Parathyroid adenoma (tissue), 2 donors: ENCODE measurements at regions not wholly inside any gene's neighbourhood (a gene's known extent, or its start where the extent isn't known, plus 50 kb on each side); places are given as distances from the start of the nearest gene placed in this dataset.

Source experiments
- H2AFZ ChIP-seq: fragments of 300-600 bp; sonication (generic); one replicate; pipeline ENCODE4 v1.7.0; 2017; ENCODE audit warnings: antibody characterized with exemption, mild to moderate bottlenecking
- H3K27ac ChIP-seq: fragments of 300-600 bp; sonication (generic); one replicate; pipeline ENCODE4 v1.7.0; 2017
- H3K27me3 ChIP-seq: fragments of 300-600 bp; sonication (generic); one replicate; pipeline ENCODE4 v1.7.0; 2017; ENCODE audit warnings: low read length; ENCODE audit not compliant: control insufficient read depth, insufficient read depth
- H3K36me3 ChIP-seq: fragments of 300-600 bp; sonication (generic); one replicate; pipeline ENCODE4 v1.7.0; 2017; ENCODE audit warnings: low read length; ENCODE audit not compliant: control insufficient read depth, insufficient read depth
- H3K4me1 ChIP-seq: fragments of 300-600 bp; sonication (generic); one replicate; pipeline ENCODE4 v1.7.0; 2017; ENCODE audit warnings: control low read depth
- H3K4me2 ChIP-seq: fragments of 300-600 bp; sonication (generic); one replicate; pipeline ENCODE4 v1.7.0; 2017; ENCODE audit warnings: low read length
- H3K4me3 ChIP-seq: fragments of 300-600 bp; sonication (generic); one replicate; pipeline ENCODE4 v1.7.0; 2017; ENCODE audit warnings: low read depth, low read length
- H3K79me2 ChIP-seq: fragments of 300-600 bp; sonication (generic); one replicate; pipeline ENCODE4 v1.7.0; 2017; ENCODE audit warnings: control low read depth
- H3K9ac ChIP-seq: fragments of 300-600 bp; sonication (generic); one replicate; pipeline ENCODE4 v1.7.0; 2017; ENCODE audit warnings: mild to moderate bottlenecking
- H3K9me3 ChIP-seq: fragments of 300-600 bp; sonication (generic); one replicate; pipeline ENCODE4 v1.7.0; 2017; ENCODE audit warnings: low read length; ENCODE audit not compliant: control insufficient read depth
- TF ChIP-seq, protein P1 (sequence below): fragments of 300-600 bp; sonication (generic); IDR thresholded peaks from one replicate; pipeline ENCODE4 v1.7.0; 2017; ENCODE audit warnings: antibody characterized with exemption, mild to moderate bottlenecking
- donor health status: primary hyperparathyroidism.

DNA sequence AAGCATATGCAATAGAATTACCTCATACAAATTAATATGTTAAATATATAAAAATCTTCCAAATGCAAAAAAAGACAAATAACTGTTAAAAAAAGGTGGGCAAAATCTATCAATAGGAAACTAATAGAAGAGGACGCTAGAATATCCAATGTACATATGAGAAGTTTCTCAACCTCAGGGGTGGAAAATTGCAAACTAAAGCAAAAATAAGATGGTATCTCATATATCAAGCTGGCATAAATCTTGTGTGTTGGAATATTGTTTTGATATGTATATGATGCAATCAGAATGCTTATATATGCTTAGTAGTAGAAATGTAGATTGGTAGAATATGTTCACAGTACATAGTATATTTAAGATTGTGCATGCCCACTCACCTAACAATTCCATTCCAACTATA lies 395.0 kb upstream of the OPRM1 start:
- Histone ChIP-seq H3K27ac (no peak overlapping the region), H3K4me3 (no peak overlapping the region), H3K4me2 (no peak overlapping the region), H3K9me3 (no peaks in the 10 kb centered on the region), H3K27me3 (no peaks in the 10 kb centered on the region), H3K4me1 (no peaks in the 10 kb centered on the region), H3K9ac (no peak overlapping the region), H3K79me2 (no peaks in the 10 kb centered on the region), H3K36me3 (no peaks in the 10 kb centered on the region), H2AFZ (no peak overlapping the region)
- TF ChIP-seq, protein P1, sequence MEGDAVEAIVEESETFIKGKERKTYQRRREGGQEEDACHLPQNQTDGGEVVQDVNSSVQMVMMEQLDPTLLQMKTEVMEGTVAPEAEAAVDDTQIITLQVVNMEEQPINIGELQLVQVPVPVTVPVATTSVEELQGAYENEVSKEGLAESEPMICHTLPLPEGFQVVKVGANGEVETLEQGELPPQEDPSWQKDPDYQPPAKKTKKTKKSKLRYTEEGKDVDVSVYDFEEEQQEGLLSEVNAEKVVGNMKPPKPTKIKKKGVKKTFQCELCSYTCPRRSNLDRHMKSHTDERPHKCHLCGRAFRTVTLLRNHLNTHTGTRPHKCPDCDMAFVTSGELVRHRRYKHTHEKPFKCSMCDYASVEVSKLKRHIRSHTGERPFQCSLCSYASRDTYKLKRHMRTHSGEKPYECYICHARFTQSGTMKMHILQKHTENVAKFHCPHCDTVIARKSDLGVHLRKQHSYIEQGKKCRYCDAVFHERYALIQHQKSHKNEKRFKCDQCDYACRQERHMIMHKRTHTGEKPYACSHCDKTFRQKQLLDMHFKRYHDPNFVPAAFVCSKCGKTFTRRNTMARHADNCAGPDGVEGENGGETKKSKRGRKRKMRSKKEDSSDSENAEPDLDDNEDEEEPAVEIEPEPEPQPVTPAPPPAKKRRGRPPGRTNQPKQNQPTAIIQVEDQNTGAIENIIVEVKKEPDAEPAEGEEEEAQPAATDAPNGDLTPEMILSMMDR, result no peak

DNA sequence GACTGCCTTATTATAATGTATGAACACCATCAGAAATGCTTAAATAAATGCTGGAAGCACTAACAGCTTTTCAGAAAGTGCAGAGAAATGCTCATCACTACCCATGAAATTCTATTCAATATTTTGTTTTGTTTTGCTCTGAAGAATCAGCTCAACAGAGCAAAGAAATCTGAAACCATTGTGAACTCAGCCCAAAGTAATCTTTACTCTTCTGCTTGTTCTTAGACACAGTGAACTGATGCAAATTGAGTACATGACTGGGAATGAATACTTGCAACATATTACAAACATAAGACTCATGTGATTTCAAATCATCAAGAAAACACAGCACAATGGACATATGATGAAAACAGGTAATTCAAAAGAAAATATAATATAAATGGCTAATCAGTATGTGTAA lies 404.6 kb upstream of the OPRM1 start:
- no peaks in the 10 kb centered on the region for H3K4me1 ChIP-seq
- H3K9me3 ChIP-seq, result peaks cover 6% of the 10 kb centered on the region
- TF ChIP-seq, protein P1, result no peak
- H3K79me2 ChIP-seq, result no peaks in the 10 kb centered on the region
- no peak overlapping the region for H3K9ac ChIP-seq
- no peak overlapping the region for H2AFZ ChIP-seq
- no peaks in the 10 kb centered on the region for H3K27me3 ChIP-seq
- H3K4me3 ChIP-seq, result no peak overlapping the region
- H3K4me2 ChIP-seq, result no peak overlapping the region
- no peaks in the 10 kb centered on the region for H3K36me3 ChIP-seq
- no peak overlapping the region for H3K27ac ChIP-seq

- H3K27me3 ChIP-seq, result no peaks in the 10 kb centered on the region
- no peaks in the 10 kb centered on the region for H3K79me2 ChIP-seq
- H3K36me3 ChIP-seq, result no peaks in the 10 kb centered on the region
- TF ChIP-seq, protein P1, result no peak
- no peak overlapping the region for H3K4me3 ChIP-seq
- no peak overlapping the region for H2AFZ ChIP-seq
- H3K4me2 ChIP-seq, result no peak overlapping the region
- H3K9me3 ChIP-seq, result no peaks in the 10 kb centered on the region
- H3K27ac ChIP-seq, result no peak overlapping the region
- no peak overlapping the region for H3K9ac ChIP-seq
- no peaks in the 10 kb centered on the region for H3K4me1 ChIP-seq
These were observed 414.0 kb upstream of the OPRM1 start for GRCh38 chr6:153625089-153625488.

DNA sequence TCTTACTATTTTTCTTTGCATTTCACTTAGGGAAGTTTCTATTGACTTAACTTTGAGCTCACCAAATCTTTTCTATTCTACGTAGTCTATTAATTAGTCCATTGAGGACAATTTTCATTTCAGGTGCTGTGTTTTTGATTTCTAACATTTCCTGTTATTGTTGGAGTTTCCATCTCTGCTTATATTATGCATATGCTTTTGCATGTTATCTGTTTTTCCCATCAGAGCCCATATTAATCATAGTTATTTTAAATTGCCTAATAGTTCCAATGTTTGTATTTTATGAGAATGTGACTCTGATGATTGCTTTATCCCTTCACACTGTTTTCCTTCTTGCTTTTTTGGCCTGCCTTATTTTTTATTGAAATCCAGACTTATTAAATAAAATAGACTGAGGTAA lies 414.5 kb upstream of the OPRM1 start:
- no peak overlapping the region for H3K4me2 ChIP-seq
- no peak overlapping the region for H3K4me3 ChIP-seq
- H3K9ac ChIP-seq, result no peak overlapping the region
- H3K79me2 ChIP-seq, result no peaks in the 10 kb centered on the region
- H3K27ac ChIP-seq, result no peak overlapping the region
- no peaks in the 10 kb centered on the region for H3K27me3 ChIP-seq
- H3K9me3 ChIP-seq, result no peaks in the 10 kb centered on the region
- no peak overlapping the region for H2AFZ ChIP-seq
- H3K36me3 ChIP-seq, result no peaks in the 10 kb centered on the region
- TF ChIP-seq, protein P1, result no peak
- no peaks in the 10 kb centered on the region for H3K4me1 ChIP-seq

DNA sequence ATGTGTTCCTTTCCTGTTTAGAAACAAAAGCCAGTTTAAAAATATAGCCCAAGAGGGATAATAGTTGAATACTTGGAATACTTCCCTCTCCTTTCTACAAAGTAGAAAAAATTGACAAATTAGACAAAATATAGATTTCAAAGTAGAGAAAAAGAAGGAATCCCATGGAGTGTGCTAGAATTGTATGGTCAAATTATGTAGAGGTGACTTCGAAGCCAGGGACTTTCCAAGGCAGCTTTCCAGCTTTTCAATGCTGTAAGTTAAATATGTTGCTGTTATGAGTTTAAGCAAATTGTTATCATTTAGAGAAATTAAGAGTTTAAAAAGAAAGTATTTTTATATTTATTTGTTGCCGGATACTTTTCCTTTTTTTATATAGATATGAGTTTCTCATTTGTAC lies 415.5 kb upstream of the OPRM1 start:
- H3K4me3 ChIP-seq, result no peak overlapping the region
- H3K27ac ChIP-seq, result no peak overlapping the region
- H3K27me3 ChIP-seq, result no peaks in the 10 kb centered on the region
- no peak overlapping the region for H3K9ac ChIP-seq
- peaks cover 2% of the 10 kb centered on the region for H3K4me1 ChIP-seq
- H3K79me2 ChIP-seq, result no peaks in the 10 kb centered on the region
- TF ChIP-seq, protein P1, result no peak
- no peak overlapping the region for H2AFZ ChIP-seq
- H3K36me3 ChIP-seq, result no peaks in the 10 kb centered on the region
- H3K4me2 ChIP-seq, result no peak overlapping the region
- no peaks in the 10 kb centered on the region for H3K9me3 ChIP-seq
